Kidney epithelial cell (primary cell): ENCODE measurements at regions not wholly inside any gene's neighbourhood (a gene's known extent, or its start where the extent isn't known, plus 50 kb on each side); places are given as distances from the start of the nearest gene placed in this dataset.

Source experiments
- DNase-seq: peaks from one replicate; pipeline ENCODE4 v3.0.0-alpha.2; 2010; ENCODE audit warnings: low read depth
- H3K27me3 ChIP-seq: 2 replicates; pipeline ENCODE4 v1.6.0; 2011; ENCODE audit warnings: low read length; ENCODE audit not compliant: control insufficient read depth, insufficient read depth
- H3K36me3 ChIP-seq: 2 replicates; pipeline ENCODE4 v1.5.1; 2011; ENCODE audit warnings: low read length; ENCODE audit not compliant: control insufficient read depth, insufficient read depth
- H3K4me3 ChIP-seq: 2 replicates; pipeline ENCODE4 v1.5.1; 2011; ENCODE audit warnings: low read depth, mild to moderate bottlenecking, control low read depth, low read length
- TF ChIP-seq, protein P1 (sequence below): IDR thresholded peaks from 2 replicates; pipeline ENCODE4 v1.5.1; 2011; ENCODE audit warnings: mild to moderate bottlenecking, moderate library complexity, low read length, control low read depth, inconsistent platforms; ENCODE audit not compliant: insufficient read depth, poor library complexity, severe bottlenecking

- TF ChIP-seq, protein P1, sequence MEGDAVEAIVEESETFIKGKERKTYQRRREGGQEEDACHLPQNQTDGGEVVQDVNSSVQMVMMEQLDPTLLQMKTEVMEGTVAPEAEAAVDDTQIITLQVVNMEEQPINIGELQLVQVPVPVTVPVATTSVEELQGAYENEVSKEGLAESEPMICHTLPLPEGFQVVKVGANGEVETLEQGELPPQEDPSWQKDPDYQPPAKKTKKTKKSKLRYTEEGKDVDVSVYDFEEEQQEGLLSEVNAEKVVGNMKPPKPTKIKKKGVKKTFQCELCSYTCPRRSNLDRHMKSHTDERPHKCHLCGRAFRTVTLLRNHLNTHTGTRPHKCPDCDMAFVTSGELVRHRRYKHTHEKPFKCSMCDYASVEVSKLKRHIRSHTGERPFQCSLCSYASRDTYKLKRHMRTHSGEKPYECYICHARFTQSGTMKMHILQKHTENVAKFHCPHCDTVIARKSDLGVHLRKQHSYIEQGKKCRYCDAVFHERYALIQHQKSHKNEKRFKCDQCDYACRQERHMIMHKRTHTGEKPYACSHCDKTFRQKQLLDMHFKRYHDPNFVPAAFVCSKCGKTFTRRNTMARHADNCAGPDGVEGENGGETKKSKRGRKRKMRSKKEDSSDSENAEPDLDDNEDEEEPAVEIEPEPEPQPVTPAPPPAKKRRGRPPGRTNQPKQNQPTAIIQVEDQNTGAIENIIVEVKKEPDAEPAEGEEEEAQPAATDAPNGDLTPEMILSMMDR, result no peak
- no peak overlapping the region for H3K4me3 ChIP-seq
These were observed 578.8 kb downstream of the CDH11 start for GRCh38 chr16:64543031-64543430.

DNA sequence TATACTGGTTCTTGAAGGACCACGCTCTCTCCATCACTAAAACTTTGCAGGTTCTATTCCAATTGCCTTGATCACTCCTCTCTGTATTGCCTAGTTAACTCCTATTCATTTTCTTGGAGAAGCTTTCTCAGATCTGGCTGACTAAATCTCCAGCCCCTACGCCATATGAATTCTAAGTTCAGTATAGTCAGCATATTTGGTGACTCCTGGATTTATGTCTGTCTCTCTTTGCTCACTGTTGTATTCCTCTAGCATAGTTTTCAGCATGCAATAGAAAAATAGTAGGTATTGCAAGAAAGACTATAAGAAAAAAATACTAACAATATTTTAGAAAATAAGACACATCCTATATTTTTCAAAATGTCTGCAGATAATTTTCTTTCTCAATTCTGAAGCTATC is 579.7 kb downstream of the CDH11 start:
- TF ChIP-seq, protein P1, result no peak

More at GRCh38 chr16:64543031-64543430, 578.8 kb downstream of the CDH11 start:
- H3K27me3 ChIP-seq, result no peaks in the 10 kb centered on the region
- H3K36me3 ChIP-seq, result no peaks in the 10 kb centered on the region
- DNase-seq, result no peak

GRCh38 chr16:64541621-64542020 is 580.2 kb downstream of the CDH11 start:
- no peak for DNase-seq
- H3K27me3 ChIP-seq, result no peaks in the 10 kb centered on the region
- TF ChIP-seq, protein P1, result no peak
- H3K4me3 ChIP-seq, result no peak overlapping the region
- no peaks in the 10 kb centered on the region for H3K36me3 ChIP-seq

More for the DNA sequence above, 579.7 kb downstream of the CDH11 start:
- no peaks in the 10 kb centered on the region for H3K27me3 ChIP-seq
- no peak overlapping the region for H3K4me3 ChIP-seq
- DNase-seq, result no peak
- no peaks in the 10 kb centered on the region for H3K36me3 ChIP-seq

DNA sequence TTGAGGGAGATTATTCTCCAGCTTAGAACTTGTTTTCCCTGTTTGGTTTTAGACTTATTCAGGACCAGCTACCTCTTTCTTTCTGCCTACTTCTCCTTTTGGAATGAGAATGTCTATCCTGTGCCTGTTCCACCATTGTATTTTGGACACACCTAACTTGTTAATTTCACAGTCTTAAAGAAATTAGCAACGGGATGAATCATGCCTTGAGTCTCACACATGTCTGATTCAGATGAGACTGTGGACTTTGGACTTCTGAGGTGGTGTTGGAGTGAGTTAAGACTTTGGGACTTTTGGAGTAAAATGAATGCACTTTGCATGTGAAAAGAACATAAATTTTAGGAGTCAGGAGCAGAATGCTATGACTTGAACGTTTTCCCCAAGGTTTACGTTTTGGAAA is 581.4 kb downstream of the CDH11 start:
- H3K4me3 ChIP-seq, result no peak overlapping the region
- H3K27me3 ChIP-seq, result no peaks in the 10 kb centered on the region
- TF ChIP-seq, protein P1, result no peak
- no peak for DNase-seq
- H3K36me3 ChIP-seq, result no peaks in the 10 kb centered on the region

- TF ChIP-seq, protein P1, result no peak
- Histone ChIP-seq H3K4me3 (no peak overlapping the region), H3K36me3 (no peaks in the 10 kb centered on the region), H3K27me3 (no peaks in the 10 kb centered on the region)
- no peak for DNase-seq
These were observed 582.0 kb downstream of the CDH11 start for GRCh38 chr16:64539811-64540371.

- TF ChIP-seq, protein P1, result no peak
- no peak overlapping the region for H3K4me3 ChIP-seq
- no peaks in the 10 kb centered on the region for H3K36me3 ChIP-seq
- DNase-seq, result no peak
- no peaks in the 10 kb centered on the region for H3K27me3 ChIP-seq
These were observed 587.6 kb downstream of the CDH11 start for GRCh38 chr16:64534180-64534780.
